KOPT-K1 (cell line): ENCODE measurements at regions not wholly inside any gene's neighbourhood (a gene's known extent, or its start where the extent isn't known, plus 50 kb on each side); places are given as distances from the start of the nearest gene placed in this dataset.
"Not testable (repeated sequence)": the region's sequence is repeated elsewhere in the genome, so short reads cannot be mapped to it uniquely, and the experiment has no call there.

ENCODE experiments used
- H3K27ac ChIP-seq: fragments of 200-600 bp; sonication (generic); 2 replicates; pipeline ENCODE4 v1.5.1; 2016; ENCODE audit warnings: antibody characterized with exemption, mild to moderate bottlenecking, low read depth, low read length; ENCODE audit not compliant: poor library complexity, severe bottlenecking
- H3K36me3 ChIP-seq: fragments of 200-600 bp; sonication (generic); 2 replicates; pipeline ENCODE4 v1.5.1; 2017; ENCODE audit warnings: antibody characterized with exemption, mild to moderate bottlenecking, low read length, moderate library complexity; ENCODE audit not compliant: insufficient read depth
- H3K9me3 ChIP-seq: fragments of 200-600 bp; sonication (generic); 2 replicates; pipeline ENCODE4 v1.5.1; 2017; ENCODE audit warnings: antibody characterized with exemption, low read length, mild to moderate bottlenecking; ENCODE audit not compliant: insufficient read depth, poor library complexity, severe bottlenecking

DNA sequence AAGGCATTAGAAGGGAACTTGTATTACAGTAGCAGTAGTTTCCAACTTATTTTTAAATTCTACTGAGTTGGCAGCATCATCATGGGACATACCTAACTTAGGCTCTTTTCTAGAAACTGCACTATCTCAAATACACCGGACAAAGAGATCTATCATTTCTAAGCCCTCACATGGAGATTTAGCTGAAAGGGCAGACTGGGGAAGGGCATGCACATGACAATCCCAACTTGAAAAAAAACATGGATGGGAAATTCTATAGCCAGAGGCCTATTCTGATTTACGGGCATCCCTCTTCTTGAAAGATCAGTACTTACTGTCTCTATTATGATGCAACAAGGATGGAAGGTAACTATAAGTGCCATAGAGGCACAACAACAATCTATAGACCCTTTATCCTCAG, 1328.6 kb downstream of the UQCRFS1 start:
- Histone ChIP-seq H3K9me3 (peaks cover 14% of the 10 kb centered on the region), H3K27ac (no peak overlapping the region), H3K36me3 (no peaks in the 10 kb centered on the region)

DNA sequence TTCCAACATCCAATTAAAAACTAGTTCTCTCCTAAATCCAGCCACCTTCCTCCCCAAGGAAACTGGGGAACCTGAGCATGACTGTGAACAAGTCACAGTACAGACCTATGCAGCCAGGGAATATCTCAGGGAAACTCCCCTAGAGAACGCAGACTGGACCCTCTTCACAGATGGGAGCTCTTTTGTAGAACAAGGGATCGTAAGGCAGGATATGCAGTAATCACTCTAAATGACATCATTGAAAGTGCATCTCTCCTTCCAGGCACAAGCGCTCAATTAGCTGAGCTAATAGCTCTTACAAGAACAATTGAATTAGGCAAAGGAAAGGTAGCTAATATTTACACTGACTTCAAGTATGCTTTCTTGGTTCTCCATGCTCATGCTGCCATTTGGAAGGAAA, 1331.7 kb downstream of the UQCRFS1 start:
- H3K36me3 ChIP-seq: no peaks in the 10 kb centered on the region
- H3K9me3 ChIP-seq: no peaks in the 10 kb centered on the region
- H3K27ac ChIP-seq: no peak overlapping the region

DNA sequence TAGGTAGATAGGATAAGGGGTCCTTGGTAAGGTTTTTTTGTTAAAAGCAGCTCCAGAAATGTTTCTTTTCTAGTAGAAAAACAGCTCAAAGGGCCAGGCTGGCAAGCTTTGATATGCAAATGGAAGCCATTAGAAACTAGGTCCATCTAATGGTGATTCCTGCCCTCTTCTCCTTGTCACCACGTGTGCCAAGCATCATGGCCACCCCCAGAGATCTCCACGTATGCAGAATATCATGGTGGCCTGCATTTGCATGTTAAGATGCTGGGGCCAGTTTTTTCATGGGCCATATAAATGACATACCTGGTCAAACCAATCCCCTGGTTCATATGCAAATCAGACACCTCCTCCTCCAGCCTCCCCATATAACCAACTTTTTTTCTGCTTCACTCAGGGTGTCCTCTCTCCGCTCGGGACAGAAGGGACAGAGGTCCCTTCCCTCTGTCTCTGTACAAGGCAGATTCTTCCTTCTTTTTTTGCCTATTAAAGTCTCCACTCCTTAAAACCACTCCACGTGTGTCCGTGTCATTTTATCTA, 1335.9 kb downstream of the UQCRFS1 start:
- no peak overlapping the region for H3K27ac ChIP-seq
- H3K36me3 ChIP-seq: no peaks in the 10 kb centered on the region
- H3K9me3 ChIP-seq: no peaks in the 10 kb centered on the region

DNA sequence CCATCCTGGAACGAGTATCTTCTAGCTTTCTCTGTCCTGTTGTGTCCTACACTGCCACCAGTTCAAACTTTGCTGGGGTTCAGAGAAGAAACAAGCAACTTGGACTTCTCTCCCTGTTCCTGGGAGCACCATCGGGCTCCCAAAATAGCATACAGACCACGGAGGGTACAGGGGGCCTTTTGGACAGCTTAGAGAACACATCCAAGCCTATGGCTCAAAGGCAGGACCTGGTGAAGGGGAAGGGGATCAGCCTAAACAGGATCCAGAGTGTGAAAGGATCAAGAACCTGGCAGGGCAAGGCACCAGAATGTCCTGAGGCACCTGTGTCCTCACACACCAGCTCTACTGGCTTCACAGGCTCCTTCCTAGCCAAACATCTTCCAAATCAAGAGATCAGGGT, 1336.5 kb downstream of the UQCRFS1 start:
- H3K27ac ChIP-seq: no peak overlapping the region
- no peaks in the 10 kb centered on the region for H3K9me3 ChIP-seq
- no peaks in the 10 kb centered on the region for H3K36me3 ChIP-seq

DNA sequence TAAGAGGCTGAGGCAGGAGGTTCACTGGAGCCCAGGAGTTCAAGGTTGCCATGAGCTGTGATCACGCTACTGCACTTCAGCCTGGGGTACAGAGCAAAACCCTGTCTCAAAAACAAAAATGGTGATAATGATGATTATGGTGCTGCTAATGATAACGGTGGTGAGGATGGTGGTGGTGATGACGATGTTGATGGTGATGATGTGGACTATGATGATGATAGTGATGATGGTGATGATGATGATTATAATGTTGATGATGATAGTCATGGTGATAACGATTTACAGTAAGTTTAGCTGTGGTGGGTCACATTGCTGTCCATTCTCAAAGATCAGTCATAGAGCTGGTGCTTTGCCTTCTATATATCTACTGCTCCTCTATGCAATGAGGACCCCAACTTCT, 1340.6 kb downstream of the UQCRFS1 start:
- H3K9me3 ChIP-seq: no peaks in the 10 kb centered on the region
- H3K36me3 ChIP-seq: no peaks in the 10 kb centered on the region
- no peak overlapping the region for H3K27ac ChIP-seq

DNA sequence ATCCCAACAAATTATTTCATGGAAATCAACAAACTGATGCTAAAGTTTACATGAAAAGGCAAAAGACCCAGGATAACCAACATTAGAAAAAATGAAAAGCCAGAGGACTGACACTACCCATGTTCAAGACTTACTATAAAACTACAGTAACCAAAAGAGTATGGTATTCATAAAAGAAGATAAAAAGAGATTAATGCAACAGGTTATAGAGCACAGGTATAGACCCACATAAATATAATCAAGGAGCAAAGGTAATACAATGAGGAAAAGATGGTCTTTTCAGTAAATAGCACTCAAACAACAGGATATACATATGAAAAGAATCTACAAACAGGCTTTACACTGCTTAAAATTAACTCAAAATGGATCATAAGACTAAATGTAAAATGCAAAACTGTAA, 1342.7 kb downstream of the UQCRFS1 start:
- Histone ChIP-seq H3K27ac (no peak overlapping the region), H3K9me3 (no peaks in the 10 kb centered on the region), H3K36me3 (no peaks in the 10 kb centered on the region)

DNA sequence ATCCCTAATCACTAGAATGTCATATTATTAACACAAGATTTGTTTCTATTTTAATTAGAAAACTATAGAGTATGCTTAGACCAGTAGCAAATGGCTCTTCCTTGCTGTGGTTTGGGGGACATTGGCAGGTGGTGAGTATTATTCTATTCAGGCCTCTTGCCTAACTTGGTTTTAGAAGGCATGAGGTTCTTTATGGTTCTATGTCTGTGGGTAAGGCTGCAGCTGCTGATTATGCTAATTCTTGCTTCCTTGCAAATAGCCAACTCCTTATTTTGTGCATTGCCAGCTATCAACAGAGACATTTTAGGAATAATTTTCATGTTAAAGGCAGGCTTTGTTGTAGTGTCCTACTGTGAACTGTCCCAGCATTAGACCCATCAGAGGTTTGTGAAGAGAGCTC, 1344.9 kb downstream of the UQCRFS1 start:
- Histone ChIP-seq H3K36me3 (no peaks in the 10 kb centered on the region), H3K27ac (no peak overlapping the region), H3K9me3 (no peaks in the 10 kb centered on the region)

DNA sequence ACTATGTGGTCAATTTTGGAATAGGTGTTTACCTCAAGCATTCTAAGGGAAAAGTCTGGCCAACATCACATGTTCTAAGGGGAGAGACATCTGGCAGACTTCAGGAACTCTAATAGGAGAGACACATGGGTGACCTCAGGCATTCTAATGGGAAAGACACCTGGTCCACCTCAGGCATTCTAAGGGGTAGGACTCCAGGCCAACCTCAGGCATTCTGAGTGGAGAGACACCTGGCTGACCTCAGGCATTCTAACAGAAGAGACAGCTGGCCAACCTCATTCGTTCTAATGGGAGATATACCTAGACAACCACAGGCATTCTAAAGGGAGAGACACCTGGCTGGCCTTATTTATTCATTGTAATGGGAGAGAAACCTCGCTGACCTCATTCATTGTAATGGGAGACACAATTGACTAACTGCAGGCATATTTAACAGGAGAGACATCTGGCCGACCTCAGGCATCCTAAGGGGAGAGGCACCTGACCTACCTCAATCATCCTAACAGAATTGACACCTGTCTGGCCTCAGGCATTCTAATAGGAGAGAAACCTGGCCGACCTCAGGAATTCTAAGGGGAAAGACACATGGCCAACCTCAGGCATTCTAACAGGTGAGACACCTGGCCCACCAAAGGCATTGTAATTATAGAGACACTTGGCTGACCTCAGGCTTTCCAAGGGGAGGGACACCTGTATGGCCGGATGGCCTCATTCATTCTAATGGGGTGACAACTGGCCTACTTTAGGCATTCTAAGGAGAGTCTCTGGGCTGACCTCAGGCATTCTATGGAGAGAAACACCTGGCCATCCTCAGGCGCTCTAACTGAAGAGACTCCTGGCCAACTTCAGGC, 1346.8 kb downstream of the UQCRFS1 start:
- Histone ChIP-seq H3K36me3 (no peaks in the 10 kb centered on the region), H3K9me3 (peaks cover 8% of the 10 kb centered on the region), H3K27ac (no peak overlapping the region)

DNA sequence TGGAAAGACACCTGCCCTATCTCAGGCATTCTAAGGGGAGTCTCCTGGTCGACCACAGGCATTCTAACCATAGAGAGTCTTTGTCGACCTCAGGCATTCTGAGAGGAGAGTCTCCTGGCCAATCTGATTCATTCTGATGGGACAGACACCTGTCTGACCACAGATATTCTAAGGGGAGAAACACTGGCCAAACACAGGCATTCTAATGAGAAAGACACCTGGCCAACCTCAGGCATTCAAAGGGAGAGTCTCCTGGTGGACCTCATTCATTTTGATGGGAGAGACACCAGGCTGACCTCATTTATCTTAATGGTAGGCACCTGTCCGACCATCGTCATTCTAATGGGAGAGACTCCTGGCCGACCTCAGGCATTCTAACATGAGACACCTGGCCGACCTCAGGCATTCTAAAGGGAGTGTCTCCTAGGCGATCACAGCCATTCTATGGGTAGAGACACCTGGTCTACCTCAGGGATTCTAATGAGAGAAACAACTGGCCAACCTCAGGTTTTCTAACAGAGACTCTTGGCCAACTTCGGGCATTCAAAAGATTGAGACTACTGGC, 1351.5 kb downstream of the UQCRFS1 start:
- Histone ChIP-seq H3K36me3 (no peaks in the 10 kb centered on the region), H3K9me3 (peaks cover 26% of the 10 kb centered on the region), H3K27ac (no peak overlapping the region)

DNA sequence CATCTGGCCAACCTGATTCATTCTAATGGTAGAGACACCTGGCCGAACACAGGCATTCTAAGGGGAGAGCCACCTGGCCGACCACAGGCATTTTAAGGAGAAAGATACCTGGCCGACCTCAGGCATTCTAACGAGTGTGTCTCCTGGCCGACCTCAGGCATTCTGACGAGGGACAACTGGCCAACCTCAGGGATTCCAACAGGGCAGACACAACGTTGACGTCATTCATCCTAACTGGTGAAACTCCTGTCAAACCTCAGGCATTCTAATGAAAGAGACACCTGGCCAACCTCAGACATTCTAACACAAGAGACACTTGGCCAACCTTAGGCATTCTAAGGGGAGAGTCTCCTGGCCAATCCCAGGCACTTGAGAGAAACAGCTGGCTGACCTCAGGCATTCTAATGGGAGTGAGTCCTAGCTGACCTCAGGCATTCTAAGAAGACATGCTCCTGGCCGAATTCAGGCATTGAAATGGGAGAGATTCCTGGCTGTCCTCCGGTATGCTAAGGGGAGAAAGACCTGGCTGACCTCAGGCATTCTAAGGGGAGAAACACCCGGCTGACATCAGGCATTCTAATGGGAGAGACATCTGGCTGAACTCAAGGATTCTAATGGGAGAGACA, 1352.5 kb downstream of the UQCRFS1 start:
- H3K27ac ChIP-seq: no peak overlapping the region
- peaks cover 26% of the 10 kb centered on the region for H3K9me3 ChIP-seq
- H3K36me3 ChIP-seq: no peaks in the 10 kb centered on the region

DNA sequence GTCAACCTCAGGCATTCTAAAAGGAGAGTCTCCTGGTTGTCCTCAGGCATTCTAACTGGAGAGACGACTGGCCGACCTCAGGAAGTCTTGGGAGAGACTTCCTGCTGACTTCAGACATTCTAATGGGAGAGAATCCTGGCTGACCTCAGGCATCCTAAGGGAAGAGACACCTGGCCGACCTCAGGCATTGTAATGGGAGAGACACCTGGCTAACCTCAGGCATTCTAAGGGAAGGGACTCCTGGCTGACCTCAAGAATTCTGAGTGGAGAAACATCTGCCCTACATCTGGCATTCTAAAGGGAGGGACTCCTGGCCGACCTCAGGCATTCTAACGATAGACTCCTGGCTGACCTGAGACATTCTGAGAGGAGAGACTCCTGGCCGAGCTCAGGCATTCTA, 1353.3 kb downstream of the UQCRFS1 start:
- Histone ChIP-seq H3K27ac (no peak overlapping the region), H3K9me3 (peaks cover 26% of the 10 kb centered on the region)

DNA sequence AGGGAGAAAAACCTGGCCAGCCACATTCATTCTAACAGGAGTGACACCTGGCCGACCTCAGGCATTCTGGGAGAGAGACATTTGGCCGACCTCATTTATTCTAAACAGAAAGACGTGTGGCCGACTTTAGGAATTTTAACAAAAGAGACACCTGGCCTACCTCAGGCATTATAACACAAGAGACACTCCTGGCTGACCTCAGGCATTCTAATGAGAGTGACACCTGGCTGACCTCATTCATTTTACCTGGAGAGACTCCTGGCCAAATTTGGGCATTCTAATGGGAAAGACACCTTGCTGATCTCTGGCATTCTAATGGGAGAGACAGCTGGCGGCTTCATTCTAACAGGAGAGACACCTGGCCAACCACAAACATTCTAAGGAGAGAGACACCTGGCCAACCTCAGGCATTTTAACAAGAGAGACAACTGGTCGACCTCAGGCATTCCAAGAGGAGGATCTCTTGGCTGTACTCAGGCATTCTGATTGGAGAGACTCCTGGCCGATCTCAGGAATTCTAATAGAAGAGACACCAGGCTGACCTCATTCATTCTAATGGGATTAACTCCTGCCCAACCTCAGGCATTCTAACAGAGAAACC, 1353.9 kb downstream of the UQCRFS1 start:
- no peaks in the 10 kb centered on the region for H3K36me3 ChIP-seq
- no peak overlapping the region for H3K27ac ChIP-seq
- peaks cover 26% of the 10 kb centered on the region for H3K9me3 ChIP-seq

More for the DNA sequence above, 1353.3 kb downstream of the UQCRFS1 start:
- H3K36me3 ChIP-seq: no peaks in the 10 kb centered on the region

DNA sequence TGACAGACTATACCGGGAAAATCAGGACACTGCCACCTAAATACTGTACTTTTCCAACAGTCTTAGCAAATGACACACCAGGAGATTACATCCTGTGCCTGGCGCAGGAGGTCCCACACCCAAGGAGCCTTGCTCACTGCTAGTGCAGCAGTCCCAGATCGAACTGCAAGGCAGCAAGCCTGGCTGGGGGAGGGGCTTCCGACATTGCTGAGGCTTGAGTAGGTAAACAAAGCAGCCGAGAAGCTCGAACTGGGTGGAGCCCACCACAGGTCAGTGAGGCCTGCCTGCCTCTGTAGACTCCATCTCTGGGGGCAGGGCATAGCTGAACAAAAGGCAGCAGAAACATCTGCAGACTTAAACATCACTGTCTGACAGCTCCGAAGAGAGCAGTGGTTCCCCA, 1360.0 kb downstream of the UQCRFS1 start:
- not testable (repeated sequence) for H3K27ac ChIP-seq, H3K36me3 ChIP-seq
- H3K9me3 ChIP-seq: peaks cover 36% of the 10 kb centered on the region

DNA sequence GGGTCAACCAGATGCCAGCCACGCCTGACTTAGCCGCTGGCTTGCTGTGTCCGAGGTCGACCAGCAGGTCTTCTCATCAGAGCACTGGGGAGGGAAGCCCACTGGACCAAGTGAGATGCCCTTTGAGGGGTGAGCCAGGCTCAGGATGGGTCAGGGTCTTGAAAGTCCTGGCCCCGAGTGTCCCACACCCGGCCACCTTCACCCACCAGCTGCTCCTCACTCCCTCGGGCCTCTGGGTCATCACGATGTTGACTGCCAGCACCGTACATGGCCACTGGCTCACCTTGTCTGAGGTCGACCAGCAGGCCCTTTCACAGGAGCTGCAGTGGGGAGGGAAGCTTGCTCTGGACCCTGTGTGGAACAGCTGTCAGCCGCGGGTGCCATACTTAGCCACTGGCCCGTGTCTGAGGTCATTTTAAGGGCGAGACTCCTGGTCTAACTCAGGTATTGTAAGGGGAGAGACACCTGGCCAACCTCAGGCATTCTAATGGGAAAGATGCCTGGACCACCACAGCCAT, 1361.3 kb downstream of the UQCRFS1 start:
- Histone ChIP-seq H3K27ac (no peak overlapping the region), H3K36me3 (no peaks in the 10 kb centered on the region), H3K9me3 (peaks cover 36% of the 10 kb centered on the region)

DNA sequence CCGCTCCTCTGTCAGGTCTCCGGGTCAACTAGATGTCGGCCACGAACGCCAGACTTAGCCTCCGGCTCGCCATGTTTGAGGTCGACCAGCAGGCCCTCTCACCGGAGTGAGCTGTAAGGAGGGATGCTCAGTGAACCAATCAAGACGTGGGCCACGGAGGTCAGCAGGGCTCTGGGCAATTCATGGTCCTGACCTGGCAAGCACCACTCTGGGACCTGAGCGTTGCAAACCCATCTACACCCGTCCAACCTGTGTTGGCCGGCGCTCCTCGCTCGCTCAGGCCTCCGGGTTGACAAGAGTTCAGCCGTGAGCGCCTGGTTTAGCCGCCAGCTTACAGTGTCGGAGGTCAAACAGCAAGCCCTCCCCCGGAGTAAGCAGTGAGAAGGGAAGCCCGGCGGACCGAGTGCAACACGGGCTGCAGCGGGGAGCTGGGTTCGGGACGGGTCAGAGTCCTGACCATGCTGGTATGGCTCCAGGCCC, 1361.9 kb downstream of the UQCRFS1 start:
- Histone ChIP-seq H3K27ac (no peak overlapping the region), H3K9me3 (peaks cover 42% of the 10 kb centered on the region), H3K36me3 (no peaks in the 10 kb centered on the region)
